GM12872 (cell line): ENCODE measurements at regions not wholly inside any gene's neighbourhood (a gene's known extent, or its start where the extent isn't known, plus 50 kb on each side); places are given as distances from the start of the nearest gene placed in this dataset.
A peak's percentile ranks its signal among the peaks of the same experiment; 100 is the strongest.

Experiments
- TF ChIP-seq, protein P1 (sequence below): IDR thresholded peaks from 3 replicates; pipeline ENCODE4 v1.5.1; 2011; ENCODE audit warnings: low read depth, mild to moderate bottlenecking, low read length, moderate library complexity; ENCODE audit not compliant: insufficient read depth

DNA sequence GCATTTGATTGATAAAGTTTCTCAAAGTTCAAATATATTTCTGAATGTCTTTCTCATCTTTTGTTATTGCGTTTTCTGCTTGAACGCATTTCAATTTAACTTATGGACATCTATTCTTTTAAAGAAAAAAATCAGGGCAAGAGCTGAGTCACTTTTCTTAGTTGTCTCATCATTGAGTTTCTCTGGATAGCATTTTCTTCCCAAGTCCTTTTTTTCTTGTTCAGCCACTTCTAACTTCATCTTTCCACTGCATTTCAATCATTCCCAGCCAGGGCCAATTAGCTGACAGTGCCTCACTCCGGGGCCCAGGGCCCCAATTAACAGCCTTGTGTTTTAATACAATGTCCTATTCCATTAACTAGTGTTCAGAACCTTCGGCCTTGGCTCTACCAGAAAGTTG is 216.3 kb downstream of the B3GLCT start:
- TF ChIP-seq, protein P1, sequence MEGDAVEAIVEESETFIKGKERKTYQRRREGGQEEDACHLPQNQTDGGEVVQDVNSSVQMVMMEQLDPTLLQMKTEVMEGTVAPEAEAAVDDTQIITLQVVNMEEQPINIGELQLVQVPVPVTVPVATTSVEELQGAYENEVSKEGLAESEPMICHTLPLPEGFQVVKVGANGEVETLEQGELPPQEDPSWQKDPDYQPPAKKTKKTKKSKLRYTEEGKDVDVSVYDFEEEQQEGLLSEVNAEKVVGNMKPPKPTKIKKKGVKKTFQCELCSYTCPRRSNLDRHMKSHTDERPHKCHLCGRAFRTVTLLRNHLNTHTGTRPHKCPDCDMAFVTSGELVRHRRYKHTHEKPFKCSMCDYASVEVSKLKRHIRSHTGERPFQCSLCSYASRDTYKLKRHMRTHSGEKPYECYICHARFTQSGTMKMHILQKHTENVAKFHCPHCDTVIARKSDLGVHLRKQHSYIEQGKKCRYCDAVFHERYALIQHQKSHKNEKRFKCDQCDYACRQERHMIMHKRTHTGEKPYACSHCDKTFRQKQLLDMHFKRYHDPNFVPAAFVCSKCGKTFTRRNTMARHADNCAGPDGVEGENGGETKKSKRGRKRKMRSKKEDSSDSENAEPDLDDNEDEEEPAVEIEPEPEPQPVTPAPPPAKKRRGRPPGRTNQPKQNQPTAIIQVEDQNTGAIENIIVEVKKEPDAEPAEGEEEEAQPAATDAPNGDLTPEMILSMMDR = no peak

DNA sequence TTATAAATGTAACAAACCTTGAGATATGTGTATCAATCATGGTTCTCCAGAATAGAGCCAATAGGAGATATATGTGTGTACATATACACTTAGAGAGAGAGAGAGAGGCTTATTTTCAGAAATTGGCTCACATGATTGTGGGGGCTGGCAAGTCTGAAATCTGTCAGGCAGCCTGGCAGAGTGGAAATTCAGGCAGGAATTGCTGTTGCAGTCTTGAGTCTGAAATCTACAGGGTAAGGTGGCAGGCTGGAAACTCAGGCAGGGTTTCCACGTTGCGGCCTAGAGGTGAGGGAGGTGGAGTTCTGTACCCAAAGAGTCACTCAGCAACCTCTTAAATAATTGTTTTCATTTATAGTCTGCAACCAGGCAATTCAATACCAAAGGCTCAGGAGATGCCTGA is 218.4 kb downstream of the B3GLCT start:
- TF ChIP-seq, protein P1 = no peak

DNA sequence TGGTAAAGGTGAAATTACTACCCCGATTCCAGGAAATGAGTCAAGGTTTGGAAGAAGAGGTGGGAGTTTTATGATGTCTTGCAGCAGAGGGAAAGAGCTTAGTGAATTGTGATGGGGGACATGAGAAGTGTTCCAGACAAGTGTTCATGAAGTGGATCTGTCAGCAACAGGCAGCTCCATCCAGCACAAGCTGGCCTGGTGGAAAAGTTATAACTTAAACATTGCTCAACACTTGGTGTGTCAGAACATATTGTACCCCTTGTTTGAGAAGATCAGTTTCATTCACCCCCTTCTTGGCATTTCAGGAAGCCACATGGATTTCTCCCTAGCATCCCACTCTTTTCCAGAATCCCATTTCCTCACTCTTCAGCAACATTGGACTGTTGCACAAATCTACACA is 222.0 kb downstream of the B3GLCT start:
- TF ChIP-seq, protein P1 = no peak

DNA sequence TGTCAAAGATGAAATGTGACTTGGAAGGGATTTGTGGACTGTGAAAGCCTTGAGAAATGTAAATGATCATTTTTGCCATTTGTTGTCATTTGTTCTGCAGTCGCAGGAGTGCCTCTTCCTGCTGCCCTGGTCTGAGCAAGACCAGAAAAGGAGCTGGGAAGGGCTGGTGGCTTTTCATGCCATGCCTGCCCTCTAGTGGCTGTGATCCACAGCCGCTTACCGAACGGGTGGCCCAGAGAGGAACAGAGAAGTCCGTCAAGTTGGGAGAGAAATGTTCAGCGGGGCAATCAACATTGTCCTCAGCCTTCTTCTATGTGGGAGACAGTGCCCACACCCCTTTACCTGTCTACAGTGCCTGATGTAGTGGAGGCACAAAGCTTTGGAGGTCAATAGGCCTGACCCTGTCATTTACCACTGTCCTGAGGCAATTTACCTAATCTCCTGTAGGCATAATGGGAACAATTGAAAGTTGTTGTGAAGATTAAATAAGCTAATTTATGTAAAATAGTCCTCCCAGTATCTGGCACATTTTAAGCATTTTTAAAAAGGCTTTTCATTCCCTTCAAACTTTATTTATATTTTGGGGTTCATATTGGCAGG is 224.5 kb downstream of the B3GLCT start:
- TF ChIP-seq, protein P1 = peak; percentile 93

DNA sequence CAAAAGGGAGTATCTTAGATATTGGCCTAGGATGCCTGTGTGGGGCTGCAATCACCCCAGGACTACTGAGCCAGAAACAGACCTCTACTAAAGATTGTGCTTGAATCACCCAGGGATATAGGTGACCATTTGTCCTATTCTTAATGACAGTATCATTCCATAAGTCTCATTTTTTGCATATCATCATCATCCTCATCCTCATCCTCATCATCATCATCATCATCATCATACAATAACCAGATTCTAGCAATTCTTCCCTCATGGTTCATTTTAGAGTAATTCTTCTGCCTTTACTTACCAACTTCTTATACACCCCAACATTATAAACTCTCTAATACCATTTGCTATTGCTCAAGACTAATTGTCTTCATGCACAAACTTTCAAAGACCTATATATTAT is 226.6 kb downstream of the B3GLCT start:
- TF ChIP-seq, protein P1 = no peak

DNA sequence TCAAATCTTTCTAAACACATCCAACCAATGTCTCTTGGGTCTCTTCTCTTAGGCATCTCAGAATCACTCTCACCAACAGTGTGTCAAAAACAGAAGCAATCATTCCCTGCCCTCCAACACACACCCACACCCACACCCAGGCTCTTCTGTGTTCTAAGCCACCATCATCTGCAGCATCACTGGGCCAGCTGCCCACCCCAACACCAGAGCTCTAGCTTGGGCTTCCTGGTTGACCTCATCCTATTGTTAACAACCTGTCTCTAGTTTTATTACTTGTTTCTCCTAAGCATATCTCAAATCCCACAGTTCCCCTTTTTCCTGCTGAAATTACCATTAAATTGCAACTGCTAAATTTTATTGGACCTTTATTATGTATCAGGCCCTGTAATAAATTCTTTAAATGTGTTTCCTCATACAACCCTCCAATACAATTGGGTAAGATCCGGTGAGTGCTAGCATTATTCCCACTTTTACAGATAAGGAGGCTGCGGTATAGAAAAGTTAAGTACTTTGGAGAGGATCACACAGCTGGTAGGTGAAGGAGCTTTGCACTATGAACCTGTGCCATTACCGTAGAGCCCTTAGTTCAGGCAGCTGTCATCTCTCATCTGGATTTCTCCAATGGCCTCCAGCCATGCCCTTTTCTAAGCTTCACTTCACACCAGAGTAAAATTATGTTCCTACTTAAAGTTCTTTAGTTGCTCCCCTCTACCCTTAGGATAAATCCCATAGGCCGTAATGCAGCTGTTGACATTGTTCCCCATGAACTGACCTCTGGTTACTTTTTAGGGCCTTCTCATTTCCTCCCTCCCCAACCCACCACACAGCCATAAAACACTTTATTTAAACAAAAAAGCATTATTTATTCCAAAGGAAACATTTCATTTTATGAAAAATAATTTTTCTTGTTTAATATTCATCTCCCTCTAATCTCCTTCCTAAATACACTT is 227.7 kb downstream of the B3GLCT start:
- TF ChIP-seq, protein P1 = no peak

DNA sequence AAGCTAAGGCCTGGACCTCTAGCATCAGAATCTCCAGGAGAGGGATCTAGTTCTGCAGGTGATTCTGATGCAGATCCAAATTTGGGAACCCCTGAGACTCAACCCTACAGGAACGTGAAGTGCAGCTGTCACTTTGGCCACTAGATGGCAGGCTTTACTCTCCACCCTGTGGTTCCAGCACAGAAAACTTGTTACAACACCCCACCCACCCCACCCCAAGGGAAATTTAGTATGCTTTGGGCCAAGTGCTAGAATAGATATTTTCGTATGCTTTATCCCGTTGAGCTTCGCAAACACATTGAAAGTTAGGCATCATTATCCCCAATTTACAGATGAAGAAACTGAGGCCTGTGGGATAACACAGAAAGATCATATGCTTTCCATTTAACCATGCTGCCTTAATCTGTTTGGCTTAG is 232.0 kb downstream of the B3GLCT start:
- TF ChIP-seq, protein P1 = peak; percentile 87
